ENCODE measurements at regions not wholly inside any gene's neighbourhood (a gene's known extent, or its start where the extent isn't known, plus 50 kb on each side); places are given as distances from the start of the nearest gene placed in this dataset.
A peak's percentile ranks its signal among the peaks of the same experiment; 100 is the strongest.

- no peaks in the 10 kb centered on the region for H3K9me3 ChIP-seq (ENCODE audit: low read depth)
- H3K27ac ChIP-seq: no peak overlapping the region
- TF ChIP-seq EZH2phosphoT487 (IDR thresholded peaks at IDR 0.05; ENCODE audit: insufficient read depth, low read depth) (no peak), EZH2 (IDR thresholded peaks at IDR 0.05; ENCODE audit: insufficient read depth, poor library complexity, severe bottlenecking) (no peak)
- no peak overlapping the region for H2AFZ ChIP-seq
- H3K9ac ChIP-seq: no peak overlapping the region
- no peaks in the 10 kb centered on the region for H3K36me3 ChIP-seq (ENCODE audit: low read depth)
- H3F3A ChIP-seq (ENCODE audit: insufficient read depth): no peaks in the 10 kb centered on the region
- H3K9me2 ChIP-seq (ENCODE audit: insufficient read depth): no peaks in the 10 kb centered on the region
- no peaks in the 10 kb centered on the region for H4K20me1 ChIP-seq (ENCODE audit: insufficient read depth)
- H3K4me3 ChIP-seq: no peak overlapping the region
- 84 to 86% methylated on average over 10 of the region's 10 CpGs for WGBS, 2 experiments (ENCODE audit: low coverage in 1 of 2, low lambda C conversion rate in 2 of 2, missing lambda C conversion rate in 2 of 2)
- H3K27me3 ChIP-seq (replicated peaks; ENCODE audit: insufficient read depth): no peaks in the 10 kb centered on the region
- in situ Hi-C loops (cut with MboI): no loop called here
- no peaks in the 10 kb centered on the region for H3K4me1 ChIP-seq (ENCODE audit: insufficient read depth)
- no peak for DNase-seq
- no peaks in the 10 kb centered on the region for H3K79me2 ChIP-seq (ENCODE audit: insufficient read depth)
- no peak overlapping the region for H3K4me2 ChIP-seq (ENCODE audit: unreplicated experiment)
Measured at GRCh38 chr4:152221816-152222516, 313.9 kb downstream of the FBXW7 start.

GRCh38 chr4:152220201-152220666, 315.7 kb downstream of the FBXW7 start:
- Histone ChIP-seq H3K9me3 (ENCODE audit: low read depth) (no peaks in the 10 kb centered on the region), H3K9me2 (ENCODE audit: insufficient read depth) (no peaks in the 10 kb centered on the region), H3K9ac (no peak overlapping the region), H3F3A (ENCODE audit: insufficient read depth) (no peaks in the 10 kb centered on the region), H3K4me1 (ENCODE audit: insufficient read depth) (no peaks in the 10 kb centered on the region), H3K4me2 (ENCODE audit: unreplicated experiment) (no peak overlapping the region), H4K20me1 (ENCODE audit: insufficient read depth) (no peaks in the 10 kb centered on the region), H3K79me2 (ENCODE audit: insufficient read depth) (no peaks in the 10 kb centered on the region), H3K27me3 (replicated peaks; ENCODE audit: insufficient read depth) (no peaks in the 10 kb centered on the region), H3K36me3 (ENCODE audit: low read depth) (no peaks in the 10 kb centered on the region), H3K4me3 (no peak overlapping the region), H3K27ac (no peak overlapping the region), H2AFZ (no peak overlapping the region)
- in situ Hi-C loops (cut with MboI): no loop called here
- TF ChIP-seq EZH2 (IDR thresholded peaks at IDR 0.05; ENCODE audit: insufficient read depth, poor library complexity, severe bottlenecking) (no peak), EZH2phosphoT487 (IDR thresholded peaks at IDR 0.05; ENCODE audit: insufficient read depth, low read depth) (no peak)
- WGBS, 2 experiments (ENCODE audit: low coverage in 1 of 2, low lambda C conversion rate in 2 of 2, missing lambda C conversion rate in 2 of 2): 55 to 68% methylated on average over 2 of the region's 2 CpGs
- peak; percentile 70 for DNase-seq

- H3K4me3 ChIP-seq: no peak overlapping the region
- no peak overlapping the region for H3K27ac ChIP-seq
- H3K9me2 ChIP-seq (ENCODE audit: insufficient read depth): no peaks in the 10 kb centered on the region
- H3K27me3 ChIP-seq (replicated peaks; ENCODE audit: insufficient read depth): no peaks in the 10 kb centered on the region
- no peak overlapping the region for H3K9ac ChIP-seq
- H4K20me1 ChIP-seq (ENCODE audit: insufficient read depth): no peaks in the 10 kb centered on the region
- H3K4me1 ChIP-seq (ENCODE audit: insufficient read depth): no peaks in the 10 kb centered on the region
- in situ Hi-C loops (cut with MboI): no loop called here
- TF ChIP-seq EZH2phosphoT487 (IDR thresholded peaks at IDR 0.05; ENCODE audit: insufficient read depth, low read depth) (no peak), EZH2 (IDR thresholded peaks at IDR 0.05; ENCODE audit: insufficient read depth, poor library complexity, severe bottlenecking) (no peak)
- no peak overlapping the region for H3K4me2 ChIP-seq (ENCODE audit: unreplicated experiment)
- H3K79me2 ChIP-seq (ENCODE audit: insufficient read depth): no peaks in the 10 kb centered on the region
- no peaks in the 10 kb centered on the region for H3K9me3 ChIP-seq (ENCODE audit: low read depth)
- no peaks in the 10 kb centered on the region for H3K36me3 ChIP-seq (ENCODE audit: low read depth)
- no peaks in the 10 kb centered on the region for H3F3A ChIP-seq (ENCODE audit: insufficient read depth)
- no peak overlapping the region for H2AFZ ChIP-seq
- 75 to 77% methylated on average over 4 of the region's 4 CpGs for WGBS, 2 experiments (ENCODE audit: low coverage in 1 of 2, low lambda C conversion rate in 2 of 2, missing lambda C conversion rate in 2 of 2)
- DNase-seq: no peak
Measured at GRCh38 chr4:152218576-152218975, 317.3 kb downstream of the FBXW7 start.

- Histone ChIP-seq H3K9me3 (ENCODE audit: low read depth) (no peaks in the 10 kb centered on the region), H3K4me2 (ENCODE audit: unreplicated experiment) (no peak overlapping the region), H3K27me3 (replicated peaks; ENCODE audit: insufficient read depth) (no peaks in the 10 kb centered on the region), H4K20me1 (ENCODE audit: insufficient read depth) (no peaks in the 10 kb centered on the region), H3K9ac (no peak overlapping the region), H3K9me2 (ENCODE audit: insufficient read depth) (no peaks in the 10 kb centered on the region), H3K27ac (no peak overlapping the region), H2AFZ (no peak overlapping the region), H3K4me1 (ENCODE audit: insufficient read depth) (no peaks in the 10 kb centered on the region), H3K36me3 (ENCODE audit: low read depth) (no peaks in the 10 kb centered on the region), H3K79me2 (ENCODE audit: insufficient read depth) (no peaks in the 10 kb centered on the region), H3K4me3 (no peak overlapping the region), H3F3A (ENCODE audit: insufficient read depth) (no peaks in the 10 kb centered on the region)
- in situ Hi-C loops (cut with MboI): no loop called here
- TF ChIP-seq EZH2phosphoT487 (IDR thresholded peaks at IDR 0.05; ENCODE audit: insufficient read depth, low read depth): no peak
- TF ChIP-seq EZH2 (IDR thresholded peaks at IDR 0.05; ENCODE audit: insufficient read depth, poor library complexity, severe bottlenecking): no peak
- WGBS, 2 experiments (ENCODE audit: low coverage in 1 of 2, low lambda C conversion rate in 2 of 2, missing lambda C conversion rate in 2 of 2): 59% methylated on average over 3 of the region's 3 CpGs
- DNase-seq: no peak
Measured at GRCh38 chr4:152217896-152218295, 318.0 kb downstream of the FBXW7 start.

All from GM23248 (cell line).